A673 (cell line): ENCODE measurements at regions not wholly inside any gene's neighbourhood (a gene's known extent, or its start where the extent isn't known, plus 50 kb on each side); places are given as distances from the start of the nearest gene placed in this dataset.

Experiments used
- BruUV-seq: library from RNA; stranded (reverse); fragments of 400-500 nt; replicated peaks from 2 replicates; lab custom pipeline; 2021; lab: Mats Ljungman, UMichigan
- CTCF ChIA-PET: fragments of 300-600 bp; sonication (Branson Sonifier 250); formaldehyde crosslinking; loops from one replicate; lab custom pipeline; 2022; ENCODE audit warnings: antibody characterized with exemption; lab: Charles Lee
- POLR2A ChIA-PET: fragments of 300-600 bp; sonication (Branson Sonifier 250); formaldehyde crosslinking; loops from one replicate; lab custom pipeline; 2022; ENCODE audit warnings: antibody characterized with exemption; ENCODE audit not compliant: low non-redundant PET; lab: Charles Lee
- DNase-seq: peaks from one replicate; pipeline ENCODE4 v3.0.0-alpha.2; 2015; ENCODE audit warnings: low spot score
- H3K27ac ChIP-seq: fragments of 200-600 bp; sonication (generic); 2 replicates; pipeline ENCODE4 v1.5.1; 2016; ENCODE audit warnings: mixed run types, low read depth, mild to moderate bottlenecking, mixed read lengths, antibody characterized with exemption, low read length; ENCODE audit not compliant: poor library complexity, severe bottlenecking
- H3K27me3 ChIP-seq: fragments of 200-600 bp; sonication (generic); replicated peaks from 2 replicates; pipeline ENCODE4 v1.6.1; 2017; ENCODE audit warnings: mixed run types, low read depth, mild to moderate bottlenecking, mixed read lengths, antibody characterized with exemption, low read length; ENCODE audit not compliant: insufficient read depth, poor library complexity
- H3K36me3 ChIP-seq: fragments of 200-600 bp; sonication (generic); 2 replicates; pipeline ENCODE4 v1.6.1; 2016; ENCODE audit warnings: mixed run types, mild to moderate bottlenecking, mixed read lengths, antibody characterized with exemption, low read length; ENCODE audit not compliant: insufficient read depth, poor library complexity, severe bottlenecking
- H3K4me1 ChIP-seq: fragments of 200-600 bp; sonication (generic); 2 replicates; pipeline ENCODE4 v1.6.1; 2017; ENCODE audit warnings: mixed run types, mild to moderate bottlenecking, mixed read lengths, antibody characterized with exemption, low read length; ENCODE audit not compliant: insufficient read depth, poor library complexity, severe bottlenecking
- H3K4me3 ChIP-seq: fragments of 200-600 bp; sonication (generic); 2 replicates; pipeline ENCODE4 v1.5.1; 2016; ENCODE audit warnings: low read depth, mixed run types, mild to moderate bottlenecking, mixed read lengths, low read length; ENCODE audit not compliant: poor library complexity, severe bottlenecking
- H3K9me3 ChIP-seq: fragments of 200-600 bp; sonication (generic); 2 replicates; pipeline ENCODE4 v1.6.1; 2016; ENCODE audit warnings: mixed run types, low read depth, mild to moderate bottlenecking, mixed read lengths, antibody characterized with exemption, low read length; ENCODE audit not compliant: poor library complexity, severe bottlenecking
- EZH2 ChIP-seq: fragments of 200-600 bp; sonication (generic); IDR thresholded peaks from 2 replicates; pipeline ENCODE4 v1.6.1; 2017; ENCODE audit warnings: borderline replicate concordance, low read depth, mild to moderate bottlenecking, mixed read lengths, antibody characterized with exemption, low read length; ENCODE audit not compliant: poor library complexity, severe bottlenecking
- intact Hi-C: fragments of 100-400 bp; cut with micrococcal nuclease; formaldehyde crosslinking; loops from one replicate; pipeline ENCODE4 v1.10.0; 2022; ENCODE audit not compliant: unreplicated experiment
- TF ChIP-seq, protein P1 (sequence below): fragments of 300-800, 200-600 bp; sonication (generic); conservative IDR thresholded peaks from 2 replicates; pipeline ENCODE4 v1.5.1; 2017; ENCODE audit warnings: low read depth, mild to moderate bottlenecking, antibody characterized with exemption, low read length, moderate library complexity, mixed read lengths

DNA sequence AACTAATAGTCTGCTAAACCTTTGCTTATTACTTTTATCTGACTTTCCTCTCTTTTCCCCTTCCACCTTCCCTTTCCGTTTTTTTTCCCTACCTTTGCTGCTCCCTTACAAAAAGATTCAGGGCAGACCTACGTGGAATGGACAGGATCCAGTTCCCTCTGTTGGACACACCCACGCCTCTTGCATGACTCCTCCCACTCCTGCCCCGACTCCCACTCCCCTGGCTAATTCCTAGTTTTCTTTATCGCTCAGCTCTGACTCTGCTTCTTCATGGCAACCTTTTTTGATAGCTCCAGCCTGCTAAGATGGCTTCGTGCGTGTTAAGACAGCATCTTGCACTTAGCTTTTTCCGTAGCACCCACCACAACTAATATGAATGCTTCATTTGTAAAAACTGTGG, 715.6 kb upstream of the NRSN1 start:
- Histone ChIP-seq H3K4me1 (peaks cover 6% of the 10 kb centered on the region), H3K27me3 (no peaks in the 10 kb centered on the region), H3K4me3 (no peak overlapping the region), H3K9me3 (no peaks in the 10 kb centered on the region), H3K27ac (no peak overlapping the region), H3K36me3 (no peaks in the 10 kb centered on the region)
- no TSS peak for BruUV-seq
- intact Hi-C loops: no loop called here
- ChIA-PET CTCF (no interaction called here), POLR2A (no interaction called here)
- DNase-seq: peak; percentile 6
- TF ChIP-seq, protein P1, sequence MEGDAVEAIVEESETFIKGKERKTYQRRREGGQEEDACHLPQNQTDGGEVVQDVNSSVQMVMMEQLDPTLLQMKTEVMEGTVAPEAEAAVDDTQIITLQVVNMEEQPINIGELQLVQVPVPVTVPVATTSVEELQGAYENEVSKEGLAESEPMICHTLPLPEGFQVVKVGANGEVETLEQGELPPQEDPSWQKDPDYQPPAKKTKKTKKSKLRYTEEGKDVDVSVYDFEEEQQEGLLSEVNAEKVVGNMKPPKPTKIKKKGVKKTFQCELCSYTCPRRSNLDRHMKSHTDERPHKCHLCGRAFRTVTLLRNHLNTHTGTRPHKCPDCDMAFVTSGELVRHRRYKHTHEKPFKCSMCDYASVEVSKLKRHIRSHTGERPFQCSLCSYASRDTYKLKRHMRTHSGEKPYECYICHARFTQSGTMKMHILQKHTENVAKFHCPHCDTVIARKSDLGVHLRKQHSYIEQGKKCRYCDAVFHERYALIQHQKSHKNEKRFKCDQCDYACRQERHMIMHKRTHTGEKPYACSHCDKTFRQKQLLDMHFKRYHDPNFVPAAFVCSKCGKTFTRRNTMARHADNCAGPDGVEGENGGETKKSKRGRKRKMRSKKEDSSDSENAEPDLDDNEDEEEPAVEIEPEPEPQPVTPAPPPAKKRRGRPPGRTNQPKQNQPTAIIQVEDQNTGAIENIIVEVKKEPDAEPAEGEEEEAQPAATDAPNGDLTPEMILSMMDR: no peak
- TF ChIP-seq EZH2: no peak

DNA sequence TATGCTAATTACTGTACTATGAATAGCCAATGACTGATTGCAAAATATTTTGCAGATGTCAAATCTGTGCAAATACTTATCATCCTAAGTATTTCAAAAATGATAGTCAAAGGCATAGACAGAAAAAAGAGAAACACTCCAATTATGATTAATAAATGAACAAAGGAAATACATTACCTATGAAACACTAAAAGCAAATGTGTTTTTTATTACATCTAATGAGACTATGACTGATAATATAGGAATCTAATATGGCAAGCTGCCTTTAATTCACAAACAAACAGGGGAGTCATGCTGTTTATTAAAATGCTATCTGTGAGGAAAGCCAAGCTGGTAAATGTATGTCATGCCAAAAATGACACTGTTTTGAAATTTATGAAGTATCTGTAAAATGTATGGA, 713.2 kb upstream of the NRSN1 start:
- Histone ChIP-seq H3K36me3 (no peaks in the 10 kb centered on the region), H3K27me3 (no peaks in the 10 kb centered on the region), H3K9me3 (no peaks in the 10 kb centered on the region), H3K4me3 (no peak overlapping the region), H3K27ac (no peak overlapping the region), H3K4me1 (peaks cover 6% of the 10 kb centered on the region)
- intact Hi-C loops: no loop called here
- DNase-seq: no peak
- CTCF ChIA-PET: no interaction called here
- no peak for TF ChIP-seq EZH2
- TF ChIP-seq, protein P1: no peak
- POLR2A ChIA-PET: no interaction called here
- no TSS peak for BruUV-seq

DNA sequence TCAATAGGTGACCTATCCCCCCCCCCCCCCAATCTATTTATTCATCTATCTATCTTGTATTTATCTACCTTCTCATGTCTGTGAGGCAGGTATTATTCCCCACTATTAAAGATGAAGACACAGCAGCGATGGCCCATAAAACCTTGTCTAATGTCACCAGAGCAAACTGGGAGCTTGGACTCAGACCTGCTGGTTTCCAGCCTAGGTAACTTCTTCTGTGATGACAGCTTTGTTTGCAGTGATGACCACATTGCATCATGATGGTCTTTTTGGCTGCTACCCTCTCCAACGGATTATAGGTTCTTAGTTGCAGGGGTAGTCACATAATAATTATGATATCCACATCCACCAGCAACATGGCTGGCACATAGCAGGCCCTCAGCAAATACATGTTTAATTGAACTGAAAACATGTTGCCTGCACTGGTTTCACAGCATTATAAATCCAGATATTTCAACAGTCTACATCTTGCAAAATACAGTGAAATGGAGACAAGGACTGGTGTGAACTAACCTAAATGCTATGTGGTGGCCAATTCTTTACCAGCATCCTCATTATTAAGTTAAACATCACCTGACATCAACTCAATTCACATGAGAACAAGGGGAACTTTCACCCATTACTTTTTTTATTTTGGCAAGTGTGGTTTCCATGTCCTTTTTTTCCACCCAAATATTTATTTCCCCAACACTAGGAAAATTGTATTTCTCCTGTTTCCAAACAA, 712.5 kb upstream of the NRSN1 start:
- Histone ChIP-seq H3K4me3 (no peak overlapping the region), H3K27me3 (no peaks in the 10 kb centered on the region), H3K27ac (no peak overlapping the region), H3K4me1 (peaks cover 6% of the 10 kb centered on the region), H3K9me3 (no peaks in the 10 kb centered on the region), H3K36me3 (no peaks in the 10 kb centered on the region)
- POLR2A ChIA-PET: no interaction called here
- no peak for TF ChIP-seq EZH2
- CTCF ChIA-PET: no interaction called here
- no peak for DNase-seq
- no TSS peak for BruUV-seq
- intact Hi-C loops: no loop called here

DNA sequence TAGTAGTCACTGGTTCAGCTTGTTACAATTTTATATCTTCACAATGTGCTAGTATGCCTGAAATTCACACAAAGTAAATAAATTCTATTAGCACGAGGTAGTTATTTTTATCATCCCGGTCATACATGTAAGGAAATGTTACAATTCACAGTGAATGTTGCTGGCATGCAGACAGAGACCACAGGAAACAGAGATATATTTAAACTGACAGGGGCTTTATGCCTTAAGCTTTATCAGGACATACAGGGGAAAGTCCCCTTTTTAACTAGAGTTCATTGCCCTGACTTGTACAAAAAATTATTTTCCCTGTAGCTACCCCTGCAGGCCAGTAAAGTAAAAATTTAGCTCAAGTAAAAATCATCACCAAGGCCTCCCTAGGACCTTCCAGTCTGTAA, 712.0 kb upstream of the NRSN1 start:
- Histone ChIP-seq H3K4me3 (no peak overlapping the region), H3K27ac (no peak overlapping the region), H3K27me3 (no peaks in the 10 kb centered on the region), H3K9me3 (no peaks in the 10 kb centered on the region), H3K4me1 (peaks cover 6% of the 10 kb centered on the region), H3K36me3 (no peaks in the 10 kb centered on the region)
- peak; percentile 65 for DNase-seq
- POLR2A ChIA-PET: no interaction called here
- TF ChIP-seq EZH2: no peak
- TF ChIP-seq, protein P1: peak; percentile 49; the same call in 1 of the 2 replicates
- intact Hi-C loops: no loop called here
- BruUV-seq: no TSS peak
- CTCF ChIA-PET: no interaction called here
